ENCODE measurements at regions not wholly inside any gene's neighbourhood (a gene's known extent, or its start where the extent isn't known, plus 50 kb on each side); places are given as distances from the start of the nearest gene placed in this dataset.

- ATAC-seq (no peak), DNase-seq (ENCODE audit: missing footprints) (no peak)
- intact Hi-C loops (cut with DNase I): no loop called here
Measured at GRCh38 chr6:93575495-93576267, 156.3 kb upstream of the EPHA7 start.

- intact Hi-C loops (cut with DNase I): no loop called here
- ATAC-seq (no peak), DNase-seq (ENCODE audit: missing footprints) (no peak)
Measured at GRCh38 chr6:93574299-93574698, 154.9 kb upstream of the EPHA7 start.

GRCh38 chr6:93571346-93571745, 152.0 kb upstream of the EPHA7 start:
- intact Hi-C loops (cut with DNase I): no loop called here
- ATAC-seq (no peak), DNase-seq (ENCODE audit: missing footprints) (no peak)

GRCh38 chr6:93568169-93568568, 148.8 kb upstream of the EPHA7 start:
- ATAC-seq (no peak), DNase-seq (ENCODE audit: missing footprints) (no peak)
- intact Hi-C loops (cut with DNase I): no loop called here

GRCh38 chr6:93567164-93567563, 147.8 kb upstream of the EPHA7 start:
- ATAC-seq (no peak), DNase-seq (ENCODE audit: missing footprints) (peak; percentile 15)
- intact Hi-C loops (cut with DNase I): no loop called here

- ATAC-seq (no peak), DNase-seq (ENCODE audit: missing footprints) (no peak)
- intact Hi-C loops (cut with DNase I): no loop called here
Measured at GRCh38 chr6:93566285-93566684, 146.9 kb upstream of the EPHA7 start.

- DNase-seq (ENCODE audit: missing footprints) (no peak), ATAC-seq (no peak)
- intact Hi-C loops (cut with DNase I): no loop called here
Measured at GRCh38 chr6:93562582-93562981, 143.2 kb upstream of the EPHA7 start.

- ATAC-seq: no peak
Measured at GRCh38 chr6:93555292-93555691, 135.9 kb upstream of the EPHA7 start.

GRCh38 chr6:93554018-93554417, 134.7 kb upstream of the EPHA7 start:
- DNase-seq (ENCODE audit: missing footprints) (no peak), ATAC-seq (no peak)
- intact Hi-C loops (cut with DNase I): no loop called here

More at GRCh38 chr6:93555292-93555691, 135.9 kb upstream of the EPHA7 start:
- intact Hi-C loops (cut with DNase I): no loop called here
- no peak for DNase-seq (ENCODE audit: missing footprints)

GRCh38 chr6:93550551-93551276, 131.4 kb upstream of the EPHA7 start:
- intact Hi-C loops (cut with DNase I): no loop called here
- ATAC-seq (no peak), DNase-seq (ENCODE audit: missing footprints) (no peak)

GRCh38 chr6:93549868-93550267, 130.5 kb upstream of the EPHA7 start:
- DNase-seq (ENCODE audit: missing footprints): no peak
- intact Hi-C loops (cut with DNase I): no loop called here
- ATAC-seq: no peak

GRCh38 chr6:93524671-93525451, 105.5 kb upstream of the EPHA7 start:
- intact Hi-C loops (cut with DNase I): no loop called here
- DNase-seq (ENCODE audit: missing footprints): no peak
- ATAC-seq: no peak

GRCh38 chr6:93523365-93523764, 104.0 kb upstream of the EPHA7 start:
- DNase-seq (ENCODE audit: missing footprints): no peak
- intact Hi-C loops (cut with DNase I): no loop called here
- ATAC-seq: no peak

- ATAC-seq (no peak), DNase-seq (ENCODE audit: missing footprints) (no peak)
Measured at GRCh38 chr6:93516441-93516840, 97.1 kb upstream of the EPHA7 start.

GRCh38 chr6:93515736-93516135, 96.4 kb upstream of the EPHA7 start:
- DNase-seq (ENCODE audit: missing footprints) (no peak), ATAC-seq (no peak)
- intact Hi-C loops (cut with DNase I): no loop called here

More at GRCh38 chr6:93516441-93516840, 97.1 kb upstream of the EPHA7 start:
- intact Hi-C loops (cut with DNase I): no loop called here

- intact Hi-C loops (cut with DNase I): no loop called here
- DNase-seq (ENCODE audit: missing footprints) (no peak), ATAC-seq (no peak)
Measured at GRCh38 chr6:93498713-93499112, 79.4 kb upstream of the EPHA7 start.

- no peak for DNase-seq (ENCODE audit: missing footprints)
- intact Hi-C loops (cut with DNase I): no loop called here
- no peak for ATAC-seq
Measured at GRCh38 chr6:93496548-93496947, 77.2 kb upstream of the EPHA7 start.

- intact Hi-C loops (cut with DNase I): no loop called here
- no peak for DNase-seq (ENCODE audit: missing footprints)
- ATAC-seq: no peak
Measured at GRCh38 chr6:93494057-93494456, 74.7 kb upstream of the EPHA7 start.

- peak; percentile 20 for ATAC-seq
- intact Hi-C loops (cut with DNase I): no loop called here
Measured at GRCh38 chr6:93474733-93475179, 55.4 kb upstream of the EPHA7 start.

GRCh38 chr6:93471281-93471680, 51.9 kb upstream of the EPHA7 start:
- intact Hi-C loops (cut with DNase I): no loop called here

More at GRCh38 chr6:93474733-93475179, 55.4 kb upstream of the EPHA7 start:
- DNase-seq (ENCODE audit: missing footprints): no peak

More at GRCh38 chr6:93471281-93471680, 51.9 kb upstream of the EPHA7 start:
- ATAC-seq (no peak), DNase-seq (ENCODE audit: missing footprints) (no peak)
